Fibroblast of lung (primary cell): ENCODE measurements at regions not wholly inside any gene's neighbourhood (a gene's known extent, or its start where the extent isn't known, plus 50 kb on each side); places are given as distances from the start of the nearest gene placed in this dataset.

Experiments used
- CTCF ChIP-seq, 2 donors: IDR thresholded peaks in 1 of 2; conservative IDR thresholded peaks in 1 of 2; 1 replicate in 1 of 2; 2 replicates in 1 of 2; pipeline ENCODE4 v1.5.1; 2011 to 2012; ENCODE audit warnings: low read length in 2 of 2, control low read depth in 1 of 2, inconsistent platforms in 1 of 2, low read depth in 1 of 2, mild to moderate bottlenecking in 1 of 2
- EZH2 ChIP-seq: IDR thresholded peaks from 2 replicates; pipeline ENCODE4 v1.5.1; 2012; ENCODE audit warnings: low read length, control low read depth, mild to moderate bottlenecking; ENCODE audit errors: missing control alignments

- TF ChIP-seq CTCF (conservative IDR thresholded peaks at IDR 0.05 in 1 of 2, IDR thresholded peaks at IDR 0.05 in 1 of 2; ENCODE audit: low read depth in 1 of 2, low read length in 2 of 2) (no peak), EZH2 (no peak)
Observed at GRCh38 chr12:25404955-25405354, 148.1 kb downstream of the LMNTD1 start.
